NT2/D1 (cell line): ENCODE measurements at regions not wholly inside any gene's neighbourhood (a gene's known extent, or its start where the extent isn't known, plus 50 kb on each side); places are given as distances from the start of the nearest gene placed in this dataset.

Source experiments
- DNase-seq: peaks from one replicate; pipeline ENCODE4 v3.0.0-alpha.2; 2011; ENCODE audit warnings: low read depth, low spot score
- H3K27me3 ChIP-seq: 2 replicates; pipeline ENCODE4 v1.6.0; 2011; ENCODE audit warnings: mild to moderate bottlenecking; ENCODE audit not compliant: insufficient read length, insufficient read depth
- H3K36me3 ChIP-seq: 2 replicates; pipeline ENCODE4 v1.6.1; 2011; ENCODE audit warnings: mild to moderate bottlenecking, low read length, mixed read lengths; ENCODE audit not compliant: insufficient read depth, insufficient read length
- H3K4me1 ChIP-seq: 2 replicates; pipeline ENCODE4 v1.5.1; 2011; ENCODE audit not compliant: insufficient read depth, insufficient read length
- H3K4me3 ChIP-seq: 2 replicates; pipeline ENCODE4 v1.5.1; 2011; ENCODE audit warnings: low read depth; ENCODE audit not compliant: insufficient read length
- H3K9ac ChIP-seq: 2 replicates; pipeline ENCODE4 v1.6.0; 2011; ENCODE audit warnings: low read depth; ENCODE audit not compliant: insufficient read length
- H3K9me3 ChIP-seq: 2 replicates; pipeline ENCODE4 v1.5.1; 2011; ENCODE audit warnings: mild to moderate bottlenecking, low read length; ENCODE audit not compliant: insufficient read depth
- SUZ12 ChIP-seq: IDR thresholded peaks from 2 replicates; pipeline ENCODE4 v1.6.1; 2011; ENCODE audit not compliant: insufficient read length, insufficient read depth; ENCODE audit errors: extremely low read depth
- YY1 ChIP-seq: IDR thresholded peaks from 2 replicates; pipeline ENCODE4 v1.6.1; 2011; ENCODE audit not compliant: insufficient read length, insufficient read depth
- ZNF274 ChIP-seq: IDR thresholded peaks from 2 replicates; pipeline ENCODE4 v1.6.1; 2011; ENCODE audit warnings: mild to moderate bottlenecking, low read depth, low read length

- H3K9ac ChIP-seq, result no peak overlapping the region
- TF ChIP-seq YY1 (no peak), SUZ12 (no peak), ZNF274 (no peak)
- no peak for DNase-seq
- peaks cover 17% of the 10 kb centered on the region; the same call in 1 of the 2 replicates for H3K9me3 ChIP-seq
- H3K36me3 ChIP-seq, result no peaks in the 10 kb centered on the region
- H3K27me3 ChIP-seq, result no peaks in the 10 kb centered on the region
- no peak overlapping the region for H3K4me3 ChIP-seq
- H3K4me1 ChIP-seq, result no peaks in the 10 kb centered on the region
These were observed 201.4 kb upstream of the STT3B start for GRCh38 chr3:31331278-31331677.

- no peak for DNase-seq
- no peak overlapping the region for H3K4me3 ChIP-seq
- H3K9me3 ChIP-seq, result no peaks in the 10 kb centered on the region
- no peaks in the 10 kb centered on the region for H3K27me3 ChIP-seq
- no peaks in the 10 kb centered on the region for H3K4me1 ChIP-seq
- no peak for TF ChIP-seq SUZ12
- TF ChIP-seq YY1, result no peak
- TF ChIP-seq ZNF274, result no peak
- H3K9ac ChIP-seq, result no peak overlapping the region
- H3K36me3 ChIP-seq, result no peaks in the 10 kb centered on the region
These were observed 191.6 kb upstream of the STT3B start for GRCh38 chr3:31341130-31341529.

DNA sequence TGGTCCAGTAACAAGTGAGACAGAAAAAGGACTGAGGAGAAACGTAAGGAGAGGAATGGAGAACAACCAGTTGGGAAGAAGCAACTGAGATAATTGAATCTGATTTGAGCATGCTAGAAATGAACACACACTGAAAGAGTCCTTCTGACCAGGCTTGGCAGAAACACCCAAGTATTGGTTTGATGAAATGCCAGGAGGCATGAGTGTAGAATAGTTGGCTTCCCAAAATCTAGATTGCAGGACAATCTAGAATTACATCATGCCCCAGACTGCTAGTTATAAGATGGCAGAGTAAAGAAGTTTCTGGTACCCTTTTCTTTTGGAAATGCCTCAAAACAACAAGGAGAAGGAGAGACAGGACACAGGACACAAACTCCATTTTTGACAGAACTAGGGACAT is 189.7 kb upstream of the STT3B start:
- DNase-seq, result no peak
- no peak overlapping the region for H3K9ac ChIP-seq
- TF ChIP-seq YY1 (no peak), SUZ12 (no peak), ZNF274 (no peak)

DNA sequence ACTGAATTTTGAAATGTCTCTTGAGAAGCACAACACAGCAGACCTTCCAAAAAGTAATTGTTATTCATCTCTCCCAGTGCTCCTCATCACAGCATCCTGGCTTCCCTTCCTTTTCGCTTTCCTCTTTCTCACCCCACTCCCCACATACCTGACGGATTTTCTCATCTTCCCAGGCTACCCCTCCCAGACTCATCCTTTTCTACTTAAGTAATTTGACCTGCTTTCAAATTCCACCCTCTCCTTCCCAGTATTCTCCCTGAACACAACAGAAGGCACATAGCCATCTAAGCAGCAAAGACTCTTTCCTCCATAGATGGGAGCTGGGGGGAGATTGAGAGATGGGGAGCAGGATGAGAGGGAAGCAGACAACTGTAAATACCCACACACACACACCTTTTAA is 187.1 kb upstream of the STT3B start:
- H3K9ac ChIP-seq, result no peak overlapping the region
- peak; percentile 75 for DNase-seq
- TF ChIP-seq ZNF274, result no peak
- H3K27me3 ChIP-seq, result no peaks in the 10 kb centered on the region
- H3K4me3 ChIP-seq, result no peak overlapping the region
- no peaks in the 10 kb centered on the region for H3K4me1 ChIP-seq
- H3K36me3 ChIP-seq, result no peaks in the 10 kb centered on the region
- no peaks in the 10 kb centered on the region for H3K9me3 ChIP-seq

More for the DNA sequence above, 189.7 kb upstream of the STT3B start:
- H3K4me1 ChIP-seq, result no peaks in the 10 kb centered on the region
- no peaks in the 10 kb centered on the region for H3K36me3 ChIP-seq
- no peaks in the 10 kb centered on the region for H3K9me3 ChIP-seq
- no peak overlapping the region for H3K4me3 ChIP-seq
- no peaks in the 10 kb centered on the region for H3K27me3 ChIP-seq

DNA sequence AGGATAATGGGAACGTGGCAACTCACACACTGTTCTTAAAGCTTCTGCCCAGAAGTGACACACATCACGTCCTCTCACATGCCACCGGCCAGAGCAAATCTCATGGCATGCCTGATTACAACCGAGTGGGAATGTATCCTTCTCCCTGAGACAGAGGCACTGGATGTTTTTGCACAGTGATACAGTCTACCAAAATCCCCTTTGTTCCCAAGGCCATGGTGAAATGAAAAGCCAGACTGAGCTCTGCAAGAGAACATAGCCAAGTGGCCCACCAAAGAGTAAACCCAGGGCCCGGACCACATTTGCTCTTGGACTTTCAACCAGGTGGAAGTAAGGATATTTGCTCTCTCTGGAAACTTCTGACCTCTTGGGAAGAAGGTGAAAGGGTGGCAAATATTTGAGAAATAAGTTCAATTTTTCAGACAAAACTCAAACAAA is 186.2 kb upstream of the STT3B start:
- Histone ChIP-seq H3K9ac (no peak overlapping the region), H3K4me3 (no peak overlapping the region)

DNA sequence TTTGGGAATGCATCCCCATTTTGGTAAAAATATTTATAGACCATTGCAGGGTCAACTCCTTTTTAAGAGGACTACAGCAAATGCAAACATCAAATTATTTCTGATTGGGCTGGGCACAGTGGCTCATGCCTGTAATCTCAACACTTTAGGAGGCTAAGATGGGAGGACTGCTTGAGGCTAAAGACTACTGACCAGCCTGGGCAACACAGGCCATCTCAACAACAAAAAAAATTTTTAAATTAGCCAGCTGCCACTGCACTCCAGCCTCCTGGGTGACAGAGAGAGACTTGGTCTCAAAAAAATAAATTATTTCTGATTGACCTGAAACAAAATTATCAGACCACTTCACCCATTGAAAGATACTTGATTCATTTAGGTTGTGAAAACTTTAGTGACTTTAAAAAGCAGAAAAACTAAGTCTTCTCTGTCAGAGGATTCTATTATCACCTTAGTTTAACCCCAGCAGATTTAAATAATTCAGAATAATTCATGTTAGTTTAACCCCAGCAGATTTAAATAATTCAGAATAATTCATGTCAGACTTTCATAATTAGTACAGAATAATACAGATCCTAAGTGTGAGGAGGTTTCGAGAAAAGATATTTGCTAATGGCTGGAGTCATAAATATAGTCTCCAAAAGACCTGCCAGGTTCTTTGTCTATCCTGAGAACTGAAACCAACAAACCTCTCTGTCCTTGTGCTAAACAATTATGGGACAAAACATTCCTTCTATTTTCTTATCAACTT is 183.6 kb upstream of the STT3B start:
- Histone ChIP-seq H3K27me3 (no peaks in the 10 kb centered on the region), H3K4me3 (no peak overlapping the region), H3K9me3 (no peaks in the 10 kb centered on the region), H3K4me1 (no peaks in the 10 kb centered on the region), H3K36me3 (no peaks in the 10 kb centered on the region), H3K9ac (no peak overlapping the region)
- TF ChIP-seq ZNF274 (no peak), SUZ12 (no peak), YY1 (no peak)
- DNase-seq, result no peak

More for the DNA sequence above, 186.2 kb upstream of the STT3B start:
- Histone ChIP-seq H3K27me3 (no peaks in the 10 kb centered on the region), H3K36me3 (no peaks in the 10 kb centered on the region), H3K4me1 (no peaks in the 10 kb centered on the region), H3K9me3 (no peaks in the 10 kb centered on the region)
- TF ChIP-seq SUZ12, result no peak
- TF ChIP-seq YY1, result no peak
- no peak for TF ChIP-seq ZNF274
- DNase-seq, result no peak

- H3K9me3 ChIP-seq, result no peaks in the 10 kb centered on the region
- TF ChIP-seq ZNF274 (no peak), YY1 (no peak), SUZ12 (no peak)
- DNase-seq, result no peak
These were observed 182.4 kb upstream of the STT3B start for GRCh38 chr3:31350307-31350706.

GRCh38 chr3:31352331-31352730 is 180.4 kb upstream of the STT3B start:
- no peaks in the 10 kb centered on the region for H3K36me3 ChIP-seq
- H3K27me3 ChIP-seq, result no peaks in the 10 kb centered on the region
- H3K9ac ChIP-seq, result no peak overlapping the region
- H3K4me3 ChIP-seq, result no peak overlapping the region
- no peaks in the 10 kb centered on the region for H3K4me1 ChIP-seq
- no peak for DNase-seq
- peaks cover 13% of the 10 kb centered on the region; the same call in 1 of the 2 replicates for H3K9me3 ChIP-seq
- TF ChIP-seq ZNF274, result no peak
- TF ChIP-seq SUZ12, result no peak

More at GRCh38 chr3:31350307-31350706, 182.4 kb upstream of the STT3B start:
- H3K9ac ChIP-seq, result no peak overlapping the region
- no peaks in the 10 kb centered on the region for H3K27me3 ChIP-seq
- H3K4me3 ChIP-seq, result no peak overlapping the region
- H3K36me3 ChIP-seq, result no peaks in the 10 kb centered on the region
- H3K4me1 ChIP-seq, result no peaks in the 10 kb centered on the region
